Activated T-helper 17 cell treated with anti-CD3 and anti-CD28 coated beads, Interleukin-2, amount 50 U/mL, for 72 hours (primary cell): ENCODE measurements at regions not wholly inside any gene's neighbourhood (a gene's known extent, or its start where the extent isn't known, plus 50 kb on each side); places are given as distances from the start of the nearest gene placed in this dataset.

Experiments
- ATAC-seq: fragments of 150-1000 bp; cut with Tn5 transposase; replicated peaks from 2 replicates; pipeline ENCODE4 v1.10.0; 2021; ENCODE audit warnings: mild to moderate bottlenecking, moderate library complexity
- H3K27ac Mint-ChIP-seq: one replicate; pipeline ENCODE4 v1.8.0; 2022; ENCODE audit warnings: mixed read lengths
- H3K27me3 Mint-ChIP-seq: one replicate; pipeline ENCODE4 v1.8.0; 2022; ENCODE audit warnings: mixed read lengths
- H3K36me3 Mint-ChIP-seq: one replicate; pipeline ENCODE4 v1.8.0; 2022; ENCODE audit warnings: low read depth, mild to moderate bottlenecking, mixed read lengths
- H3K4me1 Mint-ChIP-seq: one replicate; pipeline ENCODE4 v1.8.0; 2022; ENCODE audit warnings: mixed read lengths
- H3K4me3 Mint-ChIP-seq: one replicate; pipeline ENCODE4 v1.8.0; 2022; ENCODE audit warnings: mild to moderate bottlenecking, mixed read lengths
- H3K9me3 Mint-ChIP-seq: one replicate; pipeline ENCODE4 v1.8.0; 2022; ENCODE audit warnings: mixed read lengths

GRCh38 chr9:106058460-106058859, 364.1 kb downstream of the TMEM38B start:
- H3K9me3 Mint-ChIP-seq = peaks cover 3% of the 10 kb centered on the region
- H3K4me3 Mint-ChIP-seq = no peak overlapping the region
- H3K36me3 Mint-ChIP-seq = no peaks in the 10 kb centered on the region
- H3K27me3 Mint-ChIP-seq = no peaks in the 10 kb centered on the region
- H3K4me1 Mint-ChIP-seq = no peaks in the 10 kb centered on the region
- ATAC-seq = no peak
- no peak overlapping the region for H3K27ac Mint-ChIP-seq

DNA sequence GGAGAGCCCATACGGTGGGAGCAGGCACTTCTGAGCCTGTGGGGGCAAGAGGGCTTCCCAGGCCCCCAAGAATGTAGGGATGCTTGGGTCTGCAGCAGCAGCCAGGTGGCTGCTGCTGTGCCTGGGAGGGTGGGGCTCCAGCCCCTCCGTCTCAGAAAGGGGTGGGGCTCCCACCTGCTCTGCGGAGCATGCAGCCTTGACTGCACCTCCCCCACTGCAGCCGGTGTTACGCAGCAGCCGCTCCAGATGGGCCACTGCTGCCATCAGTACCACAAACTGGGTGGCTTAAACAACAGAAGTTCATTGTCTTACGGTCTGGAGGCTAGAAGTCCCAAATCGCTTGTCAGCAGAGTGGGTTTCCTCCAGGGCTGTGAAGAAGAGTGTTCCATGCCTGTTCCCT, 365.5 kb downstream of the TMEM38B start:
- H3K36me3 Mint-ChIP-seq = no peaks in the 10 kb centered on the region
- H3K9me3 Mint-ChIP-seq = peaks cover 3% of the 10 kb centered on the region
- no peak overlapping the region for H3K4me3 Mint-ChIP-seq
- H3K4me1 Mint-ChIP-seq = no peaks in the 10 kb centered on the region
- ATAC-seq = no peak
- no peak overlapping the region for H3K27ac Mint-ChIP-seq
- H3K27me3 Mint-ChIP-seq = no peaks in the 10 kb centered on the region

DNA sequence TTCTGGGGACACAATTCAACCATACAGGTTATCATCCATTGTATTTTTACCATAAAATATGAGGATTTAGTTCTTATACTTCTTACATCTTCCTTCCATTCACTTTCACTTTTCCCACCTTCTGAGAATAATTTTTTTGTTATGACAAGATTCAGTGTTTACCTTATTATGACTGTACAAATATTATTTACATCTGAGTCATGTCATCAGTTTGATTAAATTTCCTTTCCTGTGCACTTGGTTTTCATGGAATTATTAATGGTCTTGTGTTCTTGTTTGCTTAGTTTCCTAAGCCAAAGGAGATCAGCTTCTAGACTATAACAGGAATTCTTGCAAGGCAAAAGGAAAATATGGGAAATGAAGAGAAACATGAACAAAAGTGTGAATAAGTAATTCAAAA, 366.5 kb downstream of the TMEM38B start:
- H3K27me3 Mint-ChIP-seq = no peaks in the 10 kb centered on the region
- H3K27ac Mint-ChIP-seq = no peak overlapping the region
- H3K9me3 Mint-ChIP-seq = peaks cover 3% of the 10 kb centered on the region
- no peaks in the 10 kb centered on the region for H3K4me1 Mint-ChIP-seq
- no peak overlapping the region for H3K4me3 Mint-ChIP-seq
- no peaks in the 10 kb centered on the region for H3K36me3 Mint-ChIP-seq
- ATAC-seq = no peak

DNA sequence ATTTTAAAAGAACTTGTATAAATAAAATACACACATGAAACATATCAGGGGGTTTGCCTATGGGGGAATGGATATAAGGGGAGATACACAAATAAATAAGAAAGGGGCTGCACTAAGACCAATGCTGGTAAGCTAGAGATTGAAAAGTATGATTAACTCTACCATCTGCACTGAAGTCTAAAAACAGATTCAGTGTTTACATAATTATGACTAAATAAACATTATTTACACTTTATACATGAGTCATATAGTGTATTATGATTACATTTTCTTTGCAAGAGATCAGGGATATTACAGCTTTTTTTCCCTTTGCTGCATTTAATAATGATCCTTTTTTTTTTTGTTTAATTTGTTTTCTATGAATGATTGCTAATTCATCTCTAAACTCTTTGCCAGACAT, 367.9 kb downstream of the TMEM38B start:
- H3K9me3 Mint-ChIP-seq = no peaks in the 10 kb centered on the region
- no peaks in the 10 kb centered on the region for H3K4me1 Mint-ChIP-seq
- H3K4me3 Mint-ChIP-seq = no peak overlapping the region
- H3K27me3 Mint-ChIP-seq = no peaks in the 10 kb centered on the region
- no peak for ATAC-seq
- H3K27ac Mint-ChIP-seq = no peak overlapping the region
- H3K36me3 Mint-ChIP-seq = no peaks in the 10 kb centered on the region

DNA sequence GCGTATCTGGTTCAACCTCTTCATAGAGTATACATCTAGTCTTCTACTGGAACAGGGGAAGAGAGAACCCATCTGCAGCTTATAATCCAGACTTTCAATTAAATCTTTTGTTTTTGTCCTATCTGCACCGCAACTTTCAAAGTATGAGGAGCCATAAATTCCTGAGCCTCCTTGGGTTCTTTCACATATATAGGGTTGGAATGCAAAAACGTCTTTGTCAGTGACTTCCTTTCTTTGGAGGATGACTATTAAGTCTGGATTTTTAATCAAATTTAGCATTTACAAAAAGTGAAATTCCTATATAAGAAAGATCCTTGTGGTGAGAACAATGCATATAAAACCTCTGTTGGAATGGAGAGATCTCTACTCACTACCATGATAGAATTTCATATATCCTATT, 370.8 kb downstream of the TMEM38B start:
- H3K4me3 Mint-ChIP-seq = no peak overlapping the region
- no peaks in the 10 kb centered on the region for H3K36me3 Mint-ChIP-seq
- H3K27me3 Mint-ChIP-seq = no peaks in the 10 kb centered on the region
- ATAC-seq = no peak
- H3K27ac Mint-ChIP-seq = no peak overlapping the region
- H3K4me1 Mint-ChIP-seq = no peaks in the 10 kb centered on the region
- peaks cover 6% of the 10 kb centered on the region for H3K9me3 Mint-ChIP-seq

DNA sequence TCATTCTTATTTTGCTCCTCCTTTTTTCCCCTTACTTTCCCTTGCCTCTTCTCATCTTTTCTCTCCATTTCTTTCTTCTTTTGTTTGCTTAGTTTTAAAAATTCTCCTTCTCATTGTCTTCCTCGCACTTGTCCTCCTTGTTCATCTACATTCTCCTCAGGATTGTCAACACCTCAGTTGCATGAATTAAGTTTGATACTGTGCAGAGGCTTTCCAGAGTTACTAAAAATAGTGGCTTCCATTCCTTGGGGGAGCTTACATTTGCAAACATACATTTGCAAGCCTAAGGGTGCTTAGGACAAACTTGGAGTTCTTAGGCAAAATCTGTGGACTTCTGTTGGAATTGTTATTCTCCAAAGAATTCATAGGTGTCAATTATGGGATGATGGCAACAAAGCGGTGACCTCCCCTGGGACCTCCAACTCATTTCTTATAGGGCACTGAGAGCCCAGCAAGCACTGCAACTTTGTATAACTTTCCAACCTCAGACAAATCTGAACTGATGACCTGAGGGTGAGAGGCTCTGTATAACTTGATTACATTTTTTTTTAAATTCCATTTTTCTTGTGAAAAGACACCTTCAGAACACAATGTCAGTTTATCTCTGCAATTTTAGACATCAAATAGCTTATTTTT, 371.4 kb downstream of the TMEM38B start:
- Mint-ChIP-seq H3K27ac (no peak overlapping the region), H3K4me3 (no peak overlapping the region), H3K36me3 (no peaks in the 10 kb centered on the region), H3K27me3 (no peaks in the 10 kb centered on the region), H3K9me3 (peaks cover 6% of the 10 kb centered on the region), H3K4me1 (no peaks in the 10 kb centered on the region)
- no peak for ATAC-seq

- H3K27me3 Mint-ChIP-seq = no peaks in the 10 kb centered on the region
- no peak overlapping the region for H3K4me3 Mint-ChIP-seq
- H3K9me3 Mint-ChIP-seq = peaks cover 6% of the 10 kb centered on the region
- H3K36me3 Mint-ChIP-seq = no peaks in the 10 kb centered on the region
- H3K27ac Mint-ChIP-seq = no peak overlapping the region
- no peaks in the 10 kb centered on the region for H3K4me1 Mint-ChIP-seq
- no peak for ATAC-seq
Measured at GRCh38 chr9:106066940-106067524, 372.7 kb downstream of the TMEM38B start.

- Mint-ChIP-seq H3K9me3 (peaks cover 12% of the 10 kb centered on the region), H3K27ac (no peak overlapping the region), H3K27me3 (no peaks in the 10 kb centered on the region), H3K36me3 (no peaks in the 10 kb centered on the region), H3K4me1 (no peaks in the 10 kb centered on the region), H3K4me3 (no peak overlapping the region)
- ATAC-seq = no peak
Measured at GRCh38 chr9:106069241-106069640, 374.9 kb downstream of the TMEM38B start.

- Mint-ChIP-seq H3K4me1 (no peaks in the 10 kb centered on the region), H3K27me3 (no peaks in the 10 kb centered on the region), H3K36me3 (no peaks in the 10 kb centered on the region), H3K27ac (no peak overlapping the region), H3K4me3 (no peak overlapping the region), H3K9me3 (peaks cover 17% of the 10 kb centered on the region)
- ATAC-seq = no peak
Measured at GRCh38 chr9:106072421-106072820, 378.1 kb downstream of the TMEM38B start.

DNA sequence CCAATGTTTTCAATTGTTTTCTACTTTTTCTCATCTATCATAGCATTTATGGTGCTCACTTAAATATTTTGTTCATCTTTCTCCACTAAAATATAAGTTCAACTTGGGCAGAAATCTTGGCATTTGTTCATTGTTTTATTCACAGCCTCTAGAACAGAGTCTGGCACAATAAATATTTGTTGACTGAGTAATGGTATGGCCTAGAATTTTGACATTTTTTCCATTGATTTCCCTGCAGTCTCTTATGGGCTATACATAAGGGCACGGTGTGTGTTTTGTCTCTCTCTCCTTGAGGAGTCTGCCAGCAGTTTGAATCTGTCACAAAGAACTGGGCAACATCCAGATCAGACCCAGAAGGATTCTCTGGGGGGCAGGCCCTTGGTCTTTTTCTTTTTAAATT, 379.7 kb downstream of the TMEM38B start:
- Mint-ChIP-seq H3K27ac (no peak overlapping the region), H3K9me3 (peaks cover 11% of the 10 kb centered on the region), H3K4me3 (no peak overlapping the region), H3K27me3 (no peaks in the 10 kb centered on the region), H3K36me3 (no peaks in the 10 kb centered on the region), H3K4me1 (no peaks in the 10 kb centered on the region)
- ATAC-seq = no peak

- H3K4me3 Mint-ChIP-seq = no peak overlapping the region
Measured at GRCh38 chr9:106075236-106075959, 381.1 kb downstream of the TMEM38B start.

DNA sequence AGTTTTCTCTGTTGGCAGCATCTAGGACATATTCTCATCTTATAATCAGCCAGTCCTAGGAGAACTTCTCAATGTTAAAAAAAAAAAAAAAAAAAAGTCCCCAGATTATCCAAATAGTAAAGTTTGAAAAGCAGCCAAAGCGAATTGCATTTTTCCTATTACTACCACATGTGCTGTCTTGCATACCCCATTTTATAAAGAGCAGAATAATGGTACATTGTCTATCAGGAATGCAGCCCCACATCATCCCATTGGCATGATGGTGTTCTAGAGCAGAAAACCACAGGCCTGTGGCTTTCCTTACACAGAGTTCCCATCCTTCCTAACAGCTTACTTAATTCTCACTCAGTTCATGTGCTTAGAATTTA, 381.6 kb downstream of the TMEM38B start:
- Mint-ChIP-seq H3K4me3 (no peak overlapping the region), H3K27me3 (no peaks in the 10 kb centered on the region), H3K27ac (no peak overlapping the region), H3K4me1 (no peaks in the 10 kb centered on the region), H3K36me3 (no peaks in the 10 kb centered on the region), H3K9me3 (peaks cover 11% of the 10 kb centered on the region)
- no peak for ATAC-seq

More at GRCh38 chr9:106075236-106075959, 381.1 kb downstream of the TMEM38B start:
- no peak overlapping the region for H3K27ac Mint-ChIP-seq
- H3K27me3 Mint-ChIP-seq = no peaks in the 10 kb centered on the region
- no peaks in the 10 kb centered on the region for H3K4me1 Mint-ChIP-seq
- H3K36me3 Mint-ChIP-seq = no peaks in the 10 kb centered on the region
- peaks cover 11% of the 10 kb centered on the region for H3K9me3 Mint-ChIP-seq
- no peak for ATAC-seq

- no peak for ATAC-seq
- Mint-ChIP-seq H3K36me3 (no peaks in the 10 kb centered on the region), H3K9me3 (peaks cover 14% of the 10 kb centered on the region), H3K27ac (no peak overlapping the region), H3K27me3 (no peaks in the 10 kb centered on the region), H3K4me1 (no peaks in the 10 kb centered on the region), H3K4me3 (no peak overlapping the region)
Measured at GRCh38 chr9:106076711-106077110, 382.4 kb downstream of the TMEM38B start.

- Mint-ChIP-seq H3K36me3 (no peaks in the 10 kb centered on the region), H3K27ac (no peak overlapping the region), H3K4me1 (no peaks in the 10 kb centered on the region), H3K27me3 (no peaks in the 10 kb centered on the region), H3K9me3 (peaks cover 14% of the 10 kb centered on the region), H3K4me3 (no peak overlapping the region)
- no peak for ATAC-seq
Measured at GRCh38 chr9:106077731-106078130, 383.4 kb downstream of the TMEM38B start.

DNA sequence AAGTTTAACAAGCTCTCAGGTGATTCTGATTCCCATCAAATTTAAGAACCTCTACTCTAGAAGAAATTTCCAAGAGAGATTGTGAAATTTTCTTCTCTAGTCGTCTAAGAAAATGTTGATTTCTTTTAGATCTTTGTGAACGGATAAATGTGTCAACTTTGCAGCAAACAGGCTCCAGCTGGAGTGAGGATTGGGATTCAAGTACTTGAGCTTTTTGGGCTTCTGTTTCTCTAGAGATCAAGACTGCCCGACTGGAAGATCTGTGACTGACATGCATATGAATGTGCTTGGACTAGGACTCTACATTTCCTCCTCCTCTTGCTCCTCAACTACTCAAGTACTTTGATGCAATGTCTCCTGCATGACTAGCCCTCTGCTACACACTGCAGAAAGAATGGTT, 388.3 kb downstream of the TMEM38B start:
- no peak for ATAC-seq

More for the DNA sequence above, 388.3 kb downstream of the TMEM38B start:
- H3K27me3 Mint-ChIP-seq = no peaks in the 10 kb centered on the region
- no peak overlapping the region for H3K27ac Mint-ChIP-seq
- no peaks in the 10 kb centered on the region for H3K36me3 Mint-ChIP-seq
- no peaks in the 10 kb centered on the region for H3K4me1 Mint-ChIP-seq
- H3K4me3 Mint-ChIP-seq = no peak overlapping the region
- H3K9me3 Mint-ChIP-seq = peaks cover 6% of the 10 kb centered on the region
